ENCODE measurements at regions not wholly inside any gene's neighbourhood (a gene's known extent, or its start where the extent isn't known, plus 50 kb on each side); places are given as distances from the start of the nearest gene placed in this dataset.

DNA sequence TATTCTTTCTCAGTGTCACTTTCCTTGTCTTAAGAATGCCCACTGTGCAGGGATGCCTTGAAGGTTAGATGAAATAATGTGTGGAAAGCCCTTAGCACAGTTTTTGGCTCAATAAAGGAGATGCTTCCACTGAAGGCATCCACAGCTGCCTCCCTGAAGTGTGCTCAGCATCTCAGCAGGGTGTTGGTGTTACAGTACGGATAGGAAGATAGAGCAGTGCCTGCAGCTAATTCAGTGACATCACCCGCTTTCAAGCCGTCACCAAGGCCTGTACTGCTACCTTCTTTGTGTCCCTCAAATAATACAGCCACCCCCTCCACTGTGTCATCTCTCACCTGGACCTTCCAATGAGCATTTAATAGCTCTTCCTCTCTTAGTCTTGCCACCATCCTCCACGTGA, 59.0 kb downstream of the NDUFS5 start:
- H3K4me3 ChIP-seq (ENCODE audit: insufficient read depth, low read length): no peak overlapping the region
- no peaks in the 10 kb centered on the region for H4K20me1 ChIP-seq (ENCODE audit: insufficient read depth, low read length)
- no peak overlapping the region for H2AFZ ChIP-seq (ENCODE audit: low read length)
- no peaks in the 10 kb centered on the region for H3K9me3 ChIP-seq (ENCODE audit: low read depth, low read length)
- no peak for DNase-seq (ENCODE audit: insufficient read length, low spot score, missing footprints)
- peaks cover 14% of the 10 kb centered on the region for H3K27me3 ChIP-seq (ENCODE audit: insufficient read depth, low read length)
- peaks cover 21% of the 10 kb centered on the region for H3K4me1 ChIP-seq (ENCODE audit: insufficient read depth, low read length)
- TF ChIP-seq, protein P1, sequence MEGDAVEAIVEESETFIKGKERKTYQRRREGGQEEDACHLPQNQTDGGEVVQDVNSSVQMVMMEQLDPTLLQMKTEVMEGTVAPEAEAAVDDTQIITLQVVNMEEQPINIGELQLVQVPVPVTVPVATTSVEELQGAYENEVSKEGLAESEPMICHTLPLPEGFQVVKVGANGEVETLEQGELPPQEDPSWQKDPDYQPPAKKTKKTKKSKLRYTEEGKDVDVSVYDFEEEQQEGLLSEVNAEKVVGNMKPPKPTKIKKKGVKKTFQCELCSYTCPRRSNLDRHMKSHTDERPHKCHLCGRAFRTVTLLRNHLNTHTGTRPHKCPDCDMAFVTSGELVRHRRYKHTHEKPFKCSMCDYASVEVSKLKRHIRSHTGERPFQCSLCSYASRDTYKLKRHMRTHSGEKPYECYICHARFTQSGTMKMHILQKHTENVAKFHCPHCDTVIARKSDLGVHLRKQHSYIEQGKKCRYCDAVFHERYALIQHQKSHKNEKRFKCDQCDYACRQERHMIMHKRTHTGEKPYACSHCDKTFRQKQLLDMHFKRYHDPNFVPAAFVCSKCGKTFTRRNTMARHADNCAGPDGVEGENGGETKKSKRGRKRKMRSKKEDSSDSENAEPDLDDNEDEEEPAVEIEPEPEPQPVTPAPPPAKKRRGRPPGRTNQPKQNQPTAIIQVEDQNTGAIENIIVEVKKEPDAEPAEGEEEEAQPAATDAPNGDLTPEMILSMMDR (IDR thresholded peaks at IDR 0.05; ENCODE audit: extremely low read depth, low read depth, low read length): no peak
- H3K27ac ChIP-seq (ENCODE audit: low read depth, low read length): no peak overlapping the region
- H3K36me3 ChIP-seq (ENCODE audit: insufficient read depth, low read length): no peaks in the 10 kb centered on the region
- no peaks in the 10 kb centered on the region for H3K79me2 ChIP-seq (ENCODE audit: insufficient read depth, low read length)
- H3K4me2 ChIP-seq (ENCODE audit: insufficient read depth, low read length): no peak overlapping the region

DNA sequence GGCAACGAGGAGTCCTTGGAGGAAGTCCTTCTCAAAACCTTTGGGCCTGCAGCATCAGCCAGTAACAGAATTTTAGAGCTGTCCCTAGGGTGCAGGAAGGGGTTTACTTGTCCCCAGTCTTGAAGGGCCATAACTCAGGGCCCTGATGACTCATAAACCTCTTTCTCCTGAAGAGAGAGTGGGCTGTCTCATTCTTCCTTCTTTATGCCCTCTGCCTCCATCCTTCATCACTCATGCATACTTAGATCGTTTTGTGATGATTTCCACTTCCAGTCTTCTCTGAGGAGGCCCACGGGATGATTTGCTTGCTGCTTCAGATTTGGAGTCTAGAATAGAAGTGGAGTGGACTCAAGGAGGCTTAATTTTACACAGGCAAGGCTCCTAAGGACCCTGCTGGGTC, 60.2 kb downstream of the NDUFS5 start:
- TF ChIP-seq, protein P1 (IDR thresholded peaks at IDR 0.05; ENCODE audit: extremely low read depth, low read depth, low read length): no peak
- Histone ChIP-seq H3K4me2 (ENCODE audit: insufficient read depth, low read length) (peak overlapping the region; percentile 20), H4K20me1 (ENCODE audit: insufficient read depth, low read length) (no peaks in the 10 kb centered on the region), H2AFZ (ENCODE audit: low read length) (peak overlapping the region; percentile 95), H3K4me3 (ENCODE audit: insufficient read depth, low read length) (peak overlapping the region; percentile 19), H3K79me2 (ENCODE audit: insufficient read depth, low read length) (no peaks in the 10 kb centered on the region), H3K9me3 (ENCODE audit: low read depth, low read length) (no peaks in the 10 kb centered on the region), H3K27ac (ENCODE audit: low read depth, low read length) (peak overlapping the region; percentile 63), H3K36me3 (ENCODE audit: insufficient read depth, low read length) (no peaks in the 10 kb centered on the region), H3K4me1 (ENCODE audit: insufficient read depth, low read length) (peaks cover 25% of the 10 kb centered on the region), H3K27me3 (ENCODE audit: insufficient read depth, low read length) (peaks cover 14% of the 10 kb centered on the region)
- peak; percentile 74 for DNase-seq (ENCODE audit: insufficient read length, low spot score, missing footprints)

DNA sequence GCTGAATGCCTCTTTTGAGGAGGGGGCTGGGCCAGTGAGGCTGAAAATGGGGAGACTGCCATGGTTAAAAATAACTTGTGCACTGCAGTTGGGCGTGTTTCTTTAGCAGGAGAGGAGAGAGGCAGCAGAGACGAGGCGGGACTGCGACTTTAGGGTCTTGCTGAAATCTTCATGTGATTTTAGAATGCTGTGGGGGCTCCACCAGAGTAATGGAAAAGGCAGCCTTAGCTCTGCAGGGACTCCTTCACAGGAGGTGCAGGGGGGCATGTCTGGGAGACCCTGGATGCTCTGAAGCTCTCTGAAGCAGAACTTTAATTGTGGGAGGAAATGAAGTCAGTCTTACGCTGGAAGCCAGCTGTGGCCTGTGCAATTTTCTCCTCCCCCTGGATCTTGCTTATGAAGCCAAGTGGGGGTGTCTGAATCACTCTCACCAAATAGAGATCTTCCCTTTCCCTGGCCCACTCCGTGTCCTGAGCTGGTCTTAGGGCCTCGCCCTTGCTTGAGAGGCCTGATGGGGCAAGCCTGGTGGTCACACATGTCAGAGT, 60.8 kb downstream of the NDUFS5 start:
- Histone ChIP-seq H3K4me1 (ENCODE audit: insufficient read depth, low read length) (peaks cover 25% of the 10 kb centered on the region), H3K4me2 (ENCODE audit: insufficient read depth, low read length) (peak overlapping the region; percentile 20), H3K27me3 (ENCODE audit: insufficient read depth, low read length) (peaks cover 14% of the 10 kb centered on the region), H2AFZ (ENCODE audit: low read length) (peak overlapping the region; percentile 95), H3K36me3 (ENCODE audit: insufficient read depth, low read length) (no peaks in the 10 kb centered on the region), H3K27ac (ENCODE audit: low read depth, low read length) (peak overlapping the region; percentile 63), H3K9me3 (ENCODE audit: low read depth, low read length) (no peaks in the 10 kb centered on the region), H3K79me2 (ENCODE audit: insufficient read depth, low read length) (no peaks in the 10 kb centered on the region), H3K4me3 (ENCODE audit: insufficient read depth, low read length) (peak overlapping the region; percentile 19), H4K20me1 (ENCODE audit: insufficient read depth, low read length) (no peaks in the 10 kb centered on the region)
- TF ChIP-seq, protein P1 (IDR thresholded peaks at IDR 0.05; ENCODE audit: extremely low read depth, low read depth, low read length): no peak
- DNase-seq (ENCODE audit: insufficient read length, low spot score, missing footprints): peak; percentile 95

DNA sequence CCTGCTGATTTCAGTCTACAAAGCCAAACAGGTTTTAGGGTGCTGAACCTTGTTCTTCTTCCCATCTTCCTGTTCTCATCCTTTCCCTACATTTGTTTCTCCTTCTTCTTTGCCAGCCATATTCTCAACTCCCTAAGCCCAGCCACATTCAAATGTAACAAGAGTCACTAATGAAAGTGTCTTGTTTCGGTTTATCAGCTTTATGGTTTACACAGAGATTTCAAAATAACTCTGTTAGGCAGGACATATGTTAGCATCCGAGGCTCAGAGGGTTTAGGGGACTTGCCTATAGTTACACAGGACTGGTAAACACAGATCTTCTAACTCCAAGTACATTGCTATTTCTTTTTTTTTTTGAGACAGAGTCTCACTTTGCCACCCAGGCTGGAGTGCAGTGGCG, 61.3 kb downstream of the NDUFS5 start:
- no peak for DNase-seq (ENCODE audit: insufficient read length, low spot score, missing footprints)
- H3K79me2 ChIP-seq (ENCODE audit: insufficient read depth, low read length): no peaks in the 10 kb centered on the region

More for the DNA sequence above, 61.3 kb downstream of the NDUFS5 start:
- Histone ChIP-seq H4K20me1 (ENCODE audit: insufficient read depth, low read length) (no peaks in the 10 kb centered on the region), H3K9me3 (ENCODE audit: low read depth, low read length) (no peaks in the 10 kb centered on the region), H3K4me2 (ENCODE audit: insufficient read depth, low read length) (peak overlapping the region; percentile 20), H3K27ac (ENCODE audit: low read depth, low read length) (peak overlapping the region; percentile 63), H3K4me1 (ENCODE audit: insufficient read depth, low read length) (peaks cover 25% of the 10 kb centered on the region), H3K4me3 (ENCODE audit: insufficient read depth, low read length) (no peak overlapping the region), H3K27me3 (ENCODE audit: insufficient read depth, low read length) (peaks cover 9% of the 10 kb centered on the region), H3K36me3 (ENCODE audit: insufficient read depth, low read length) (no peaks in the 10 kb centered on the region), H2AFZ (ENCODE audit: low read length) (peak overlapping the region; percentile 95)
- TF ChIP-seq, protein P1 (IDR thresholded peaks at IDR 0.05; ENCODE audit: extremely low read depth, low read depth, low read length): no peak
